PC-9 (cell line): ENCODE measurements at regions not wholly inside any gene's neighbourhood (a gene's known extent, or its start where the extent isn't known, plus 50 kb on each side); places are given as distances from the start of the nearest gene placed in this dataset.

Experiments
- BruUV-seq: library from RNA; stranded (reverse); fragments of 400-500 nt; replicated peaks from 2 replicates; lab custom pipeline; 2021; lab: Mats Ljungman, UMichigan
- CTCF ChIA-PET: fragments of 300-600 bp; sonication (Branson Sonifier 250); formaldehyde crosslinking; loops from one replicate; lab custom pipeline; 2022; ENCODE audit warnings: antibody characterized with exemption; lab: Charles Lee
- POLR2A ChIA-PET: fragments of 300-600 bp; sonication (Branson Sonifier 250); formaldehyde crosslinking; loops from one replicate; lab custom pipeline; 2022; ENCODE audit warnings: antibody characterized with exemption; ENCODE audit not compliant: unreplicated experiment; lab: Charles Lee
- DNase-seq, 2 experiments: peaks; one replicate each; pipeline versions ENCODE4 v3.0.0 to v3.0.0-alpha.2; 2015 to 2022; ENCODE audit warnings: mixed read lengths in 1 of 2
- H2AFZ ChIP-seq: fragments of 200-600 bp; sonication (generic); 2 replicates; pipeline ENCODE4 v1.8.1; 2017; ENCODE audit warnings: antibody characterized with exemption
- H3F3A ChIP-seq: fragments of 200-600 bp; sonication (generic); 2 replicates; pipeline ENCODE4 v1.8.1; 2017; ENCODE audit warnings: antibody characterized with exemption, mild to moderate bottlenecking, low read depth; ENCODE audit not compliant: insufficient read depth
- H3K27ac ChIP-seq: fragments of 200-600 bp; sonication (generic); 2 replicates; pipeline ENCODE4 v1.6.1; 2016; ENCODE audit warnings: mixed run types
- H3K27me3 ChIP-seq: fragments of 200-600 bp; sonication (generic); 2 replicates; pipeline ENCODE4 v1.6.1; 2016; ENCODE audit warnings: low read depth, mixed run types; ENCODE audit not compliant: insufficient read depth
- H3K36me3 ChIP-seq: fragments of 200-600 bp; sonication (generic); 2 replicates; pipeline ENCODE4 v1.6.1; 2016; ENCODE audit warnings: low read depth, mixed run types
- H3K4me1 ChIP-seq: fragments of 200-600 bp; sonication (generic); replicated peaks from 2 replicates; pipeline ENCODE4 v1.6.1; 2016; ENCODE audit warnings: mixed run types; ENCODE audit not compliant: insufficient read depth
- H3K4me2 ChIP-seq: fragments of 200-600 bp; sonication (generic); 2 replicates; pipeline ENCODE4 v1.6.1; 2017; ENCODE audit warnings: mixed run types
- H3K4me3 ChIP-seq: fragments of 200-600 bp; sonication (generic); 2 replicates; pipeline ENCODE4 v1.6.1; 2016; ENCODE audit warnings: mixed run types
- H3K79me2 ChIP-seq: fragments of 200-600 bp; sonication (generic); 2 replicates; pipeline ENCODE4 v1.6.1; 2017; ENCODE audit warnings: low read depth, mixed run types
- H3K9me2 ChIP-seq: fragments of 200-600 bp; sonication (generic); 2 replicates; pipeline ENCODE4 v1.8.1; 2017; ENCODE audit warnings: mild to moderate bottlenecking; ENCODE audit not compliant: insufficient read depth
- H3K9me3 ChIP-seq: fragments of 200-600 bp; sonication (generic); 2 replicates; pipeline ENCODE4 v1.8.1; 2016; ENCODE audit warnings: low read depth; ENCODE audit not compliant: insufficient read depth
- H4K20me1 ChIP-seq: fragments of 200-600 bp; sonication (generic); 2 replicates; pipeline ENCODE4 v1.8.1; 2017; ENCODE audit not compliant: insufficient read depth
- CTCF ChIP-seq: fragments of 200-600 bp; sonication (generic); conservative IDR thresholded peaks from 2 replicates; pipeline ENCODE4 v1.6.1; 2017; ENCODE audit warnings: mixed run types, antibody characterized with exemption, mild to moderate bottlenecking, moderate library complexity
- EZH2 ChIP-seq: fragments of 200-600 bp; sonication (generic); IDR thresholded peaks from 2 replicates; pipeline ENCODE4 v1.8.0; 2017; ENCODE audit warnings: antibody characterized with exemption, low read depth
- intact Hi-C: fragments of 100-400 bp; cut with micrococcal nuclease; formaldehyde crosslinking; loops from one replicate; pipeline ENCODE4 v1.10.0; 2022; ENCODE audit not compliant: unreplicated experiment

GRCh38 chr18:53747210-53747609 is 477.3 kb downstream of the MBD2 start:
- POLR2A ChIA-PET, result no interaction called here
- Histone ChIP-seq H3F3A (no peaks in the 10 kb centered on the region), H3K36me3 (no peaks in the 10 kb centered on the region), H3K4me1 (no peaks in the 10 kb centered on the region), H3K4me2 (no peak overlapping the region), H3K4me3 (no peak overlapping the region), H3K9me3 (no peaks in the 10 kb centered on the region), H3K27me3 (no peaks in the 10 kb centered on the region), H4K20me1 (no peaks in the 10 kb centered on the region), H3K27ac (no peak overlapping the region), H2AFZ (no peak overlapping the region), H3K79me2 (no peaks in the 10 kb centered on the region), H3K9me2 (no peaks in the 10 kb centered on the region)
- intact Hi-C loops, result no loop called here
- no peak for TF ChIP-seq CTCF
- TF ChIP-seq EZH2, result no peak
- BruUV-seq, result no TSS peak
- no peak for DNase-seq
- CTCF ChIA-PET, result no interaction called here

- ChIA-PET POLR2A (no interaction called here), CTCF (no interaction called here)
- H3K79me2 ChIP-seq, result no peaks in the 10 kb centered on the region
- no peak overlapping the region for H3K4me2 ChIP-seq
- intact Hi-C loops, result no loop called here
- no peaks in the 10 kb centered on the region for H4K20me1 ChIP-seq
- no peak overlapping the region for H2AFZ ChIP-seq
- H3F3A ChIP-seq, result no peaks in the 10 kb centered on the region
- no peak overlapping the region for H3K4me3 ChIP-seq
- H3K36me3 ChIP-seq, result no peaks in the 10 kb centered on the region
- TF ChIP-seq CTCF, result no peak
- TF ChIP-seq EZH2, result no peak
- no peaks in the 10 kb centered on the region for H3K9me3 ChIP-seq
- H3K27ac ChIP-seq, result no peak overlapping the region
- H3K27me3 ChIP-seq, result no peaks in the 10 kb centered on the region
- no peak for DNase-seq
- no peaks in the 10 kb centered on the region for H3K4me1 ChIP-seq
- BruUV-seq, result no TSS peak
- H3K9me2 ChIP-seq, result no peaks in the 10 kb centered on the region
Measured at GRCh38 chr18:53745986-53746385, 478.5 kb downstream of the MBD2 start.

GRCh38 chr18:53745224-53745967 is 479.1 kb downstream of the MBD2 start:
- H3K9me2 ChIP-seq, result no peaks in the 10 kb centered on the region
- no peak for TF ChIP-seq EZH2
- TF ChIP-seq CTCF, result no peak
- intact Hi-C loops, result no loop called here
- H3K9me3 ChIP-seq, result no peaks in the 10 kb centered on the region
- H3K4me1 ChIP-seq, result no peaks in the 10 kb centered on the region
- no peaks in the 10 kb centered on the region for H3K36me3 ChIP-seq
- no peak overlapping the region for H3K4me2 ChIP-seq
- POLR2A ChIA-PET, result no interaction called here
- H2AFZ ChIP-seq, result no peak overlapping the region
- H4K20me1 ChIP-seq, result no peaks in the 10 kb centered on the region
- H3K27ac ChIP-seq, result no peak overlapping the region
- no peak overlapping the region for H3K4me3 ChIP-seq
- H3K27me3 ChIP-seq, result no peaks in the 10 kb centered on the region
- peak in 1 of 2 experiments; percentile 35 for DNase-seq
- no TSS peak for BruUV-seq
- no peaks in the 10 kb centered on the region for H3F3A ChIP-seq
- H3K79me2 ChIP-seq, result no peaks in the 10 kb centered on the region
- CTCF ChIA-PET, result no interaction called here
